ENCODE measurements at regions not wholly inside any gene's neighbourhood (a gene's known extent, or its start where the extent isn't known, plus 50 kb on each side); places are given as distances from the start of the nearest gene placed in this dataset.

GRCh38 chr15:98178861-98179260 lies 218.4 kb downstream of the ARRDC4 start:
- TF ChIP-seq CTCF (IDR thresholded peaks at IDR 0.05) (no peak), POLR2A (IDR thresholded peaks at IDR 0.05) (no peak), EP300 (IDR thresholded peaks at IDR 0.05) (no peak), POLR2AphosphoS5 (IDR thresholded peaks at IDR 0.05) (no peak)

All from gastroesophageal sphincter (tissue), 3 donors.